LNCAP (cell line): ENCODE measurements at regions not wholly inside any gene's neighbourhood (a gene's known extent, or its start where the extent isn't known, plus 50 kb on each side); places are given as distances from the start of the nearest gene placed in this dataset.

Source experiments
- TF ChIP-seq, protein P1 (sequence below): fragments of 450-650 bp; IDR thresholded peaks from 2 replicates; pipeline ENCODE4 v1.5.1; 2017; ENCODE audit warnings: mild to moderate bottlenecking

- TF ChIP-seq, protein P1, sequence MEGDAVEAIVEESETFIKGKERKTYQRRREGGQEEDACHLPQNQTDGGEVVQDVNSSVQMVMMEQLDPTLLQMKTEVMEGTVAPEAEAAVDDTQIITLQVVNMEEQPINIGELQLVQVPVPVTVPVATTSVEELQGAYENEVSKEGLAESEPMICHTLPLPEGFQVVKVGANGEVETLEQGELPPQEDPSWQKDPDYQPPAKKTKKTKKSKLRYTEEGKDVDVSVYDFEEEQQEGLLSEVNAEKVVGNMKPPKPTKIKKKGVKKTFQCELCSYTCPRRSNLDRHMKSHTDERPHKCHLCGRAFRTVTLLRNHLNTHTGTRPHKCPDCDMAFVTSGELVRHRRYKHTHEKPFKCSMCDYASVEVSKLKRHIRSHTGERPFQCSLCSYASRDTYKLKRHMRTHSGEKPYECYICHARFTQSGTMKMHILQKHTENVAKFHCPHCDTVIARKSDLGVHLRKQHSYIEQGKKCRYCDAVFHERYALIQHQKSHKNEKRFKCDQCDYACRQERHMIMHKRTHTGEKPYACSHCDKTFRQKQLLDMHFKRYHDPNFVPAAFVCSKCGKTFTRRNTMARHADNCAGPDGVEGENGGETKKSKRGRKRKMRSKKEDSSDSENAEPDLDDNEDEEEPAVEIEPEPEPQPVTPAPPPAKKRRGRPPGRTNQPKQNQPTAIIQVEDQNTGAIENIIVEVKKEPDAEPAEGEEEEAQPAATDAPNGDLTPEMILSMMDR = no peak
Observed at GRCh38 chr12:71054551-71054950, 103.2 kb downstream of the TSPAN8 start.

DNA sequence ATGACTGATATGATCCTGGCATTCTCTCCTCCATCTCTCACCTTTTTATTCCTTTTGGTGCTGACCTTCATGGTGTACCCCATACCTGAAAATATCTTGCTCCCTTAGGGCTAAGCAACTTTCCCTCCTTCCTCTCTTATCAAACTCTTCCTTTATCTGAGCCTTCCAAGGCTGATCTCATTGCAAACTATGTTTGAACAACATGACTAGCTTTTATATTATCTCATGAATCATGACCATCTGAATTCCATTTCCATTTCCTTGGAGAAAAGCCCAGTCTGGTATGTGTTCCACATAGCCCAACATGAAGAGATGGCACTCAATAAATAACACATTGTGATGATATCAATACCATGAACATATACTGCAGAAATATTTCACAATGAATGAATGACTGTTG is 111.6 kb downstream of the TSPAN8 start:
- TF ChIP-seq, protein P1 = no peak

DNA sequence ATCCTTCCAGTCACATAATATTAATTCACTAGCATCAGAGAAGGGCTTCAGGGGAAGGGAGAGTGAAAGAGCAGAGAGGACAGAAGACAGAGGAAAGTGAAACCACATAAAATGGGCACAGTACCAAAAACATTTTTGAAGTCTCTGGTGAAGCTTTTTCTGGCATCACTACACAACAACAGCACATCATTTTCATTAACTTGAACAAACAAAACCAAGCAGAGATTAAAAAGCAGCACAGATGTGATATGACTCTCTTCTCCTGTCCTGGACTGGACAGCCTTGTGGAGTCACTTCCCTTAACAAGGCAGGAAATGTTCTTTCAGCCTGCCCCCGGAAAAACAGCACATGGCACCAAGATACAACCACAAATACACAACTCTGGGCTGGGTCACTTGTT is 112.0 kb downstream of the TSPAN8 start:
- TF ChIP-seq, protein P1 = no peak

GRCh38 chr12:71041476-71041875 is 116.3 kb downstream of the TSPAN8 start:
- TF ChIP-seq, protein P1 = no peak

DNA sequence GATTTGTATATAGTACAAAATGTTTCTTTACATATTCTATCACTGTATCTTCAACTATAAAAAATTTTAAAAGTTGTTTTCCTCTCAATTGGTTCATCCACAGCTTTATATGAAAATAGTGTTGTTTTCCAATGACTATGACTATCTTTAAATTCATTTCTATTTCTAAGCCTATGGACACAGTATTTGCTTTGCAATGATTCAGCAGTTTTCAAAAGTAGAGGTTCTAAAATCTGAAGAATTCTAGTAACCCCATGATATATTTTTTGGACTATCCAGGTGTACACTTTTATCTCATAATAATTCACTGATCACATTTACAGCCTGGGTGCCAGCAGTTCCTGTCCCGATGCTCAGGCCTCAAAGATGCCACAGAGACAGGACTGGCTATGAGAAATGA is 118.4 kb upstream of the PTPRR start:
- TF ChIP-seq, protein P1 = no peak

GRCh38 chr12:71036526-71036925 is 116.0 kb upstream of the PTPRR start:
- TF ChIP-seq, protein P1 = no peak

- TF ChIP-seq, protein P1 = no peak
Observed at GRCh38 chr12:71032933-71033332, 112.4 kb upstream of the PTPRR start.

- TF ChIP-seq, protein P1 = no peak
Observed at GRCh38 chr12:71029302-71029701, 108.8 kb upstream of the PTPRR start.
